K562 (cell line): ENCODE measurements at regions not wholly inside any gene's neighbourhood (a gene's known extent, or its start where the extent isn't known, plus 50 kb on each side); places are given as distances from the start of the nearest gene placed in this dataset.

Experiments used
- BHLHE40 ChIP-seq: IDR thresholded peaks from 2 replicates; pipeline ENCODE4 v1.6.1; 2011; ENCODE audit warnings: low read length, improper control_type of control experiment
- EP300 ChIP-seq: IDR thresholded peaks from 2 replicates; pipeline ENCODE4 v1.6.1; 2012; ENCODE audit warnings: low read length, improper control_type of control experiment
- SIN3B ChIP-seq: fragments of 450-650 bp; IDR thresholded peaks from 2 replicates; pipeline ENCODE4 v1.6.1; 2017; ENCODE audit warnings: low read depth, mild to moderate bottlenecking, moderate library complexity
- TF ChIP-seq, protein P1 (sequence below): fragments of 450-650 bp; formaldehyde crosslinking; IDR thresholded peaks from 2 replicates; pipeline ENCODE4 v1.4.0; 2022; ENCODE audit warnings: missing genetic modification characterization

DNA sequence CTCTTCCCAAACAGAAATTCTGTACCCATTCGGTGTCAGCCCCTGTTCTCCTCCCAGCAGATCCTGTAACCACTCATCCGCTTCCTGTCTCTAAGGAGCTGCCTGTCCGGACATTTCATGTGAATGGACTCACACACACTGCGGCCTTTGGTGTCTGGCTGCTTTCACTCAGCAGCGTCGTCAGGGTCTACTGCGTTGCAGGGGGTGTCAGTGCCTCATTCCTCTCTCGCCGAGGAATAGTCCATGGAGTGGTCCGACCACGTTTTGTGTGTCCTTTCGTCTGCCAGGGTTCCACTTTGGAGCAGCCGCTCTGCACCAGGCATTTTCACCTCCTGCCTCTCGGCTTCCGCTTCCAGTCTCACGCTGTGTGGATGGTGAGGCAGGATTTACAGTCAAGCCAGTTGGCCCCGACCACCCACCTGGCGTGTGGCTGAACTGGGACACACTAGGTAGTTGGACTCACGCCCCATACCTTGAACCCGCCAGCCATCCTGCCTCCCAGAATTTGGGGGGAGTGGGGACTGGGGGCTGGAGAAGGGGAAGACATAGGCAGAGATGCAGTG is 188.2 kb upstream of the CIBAR2 start:
- no peak for TF ChIP-seq EP300
- TF ChIP-seq SIN3B: no peak
- TF ChIP-seq, protein P1, sequence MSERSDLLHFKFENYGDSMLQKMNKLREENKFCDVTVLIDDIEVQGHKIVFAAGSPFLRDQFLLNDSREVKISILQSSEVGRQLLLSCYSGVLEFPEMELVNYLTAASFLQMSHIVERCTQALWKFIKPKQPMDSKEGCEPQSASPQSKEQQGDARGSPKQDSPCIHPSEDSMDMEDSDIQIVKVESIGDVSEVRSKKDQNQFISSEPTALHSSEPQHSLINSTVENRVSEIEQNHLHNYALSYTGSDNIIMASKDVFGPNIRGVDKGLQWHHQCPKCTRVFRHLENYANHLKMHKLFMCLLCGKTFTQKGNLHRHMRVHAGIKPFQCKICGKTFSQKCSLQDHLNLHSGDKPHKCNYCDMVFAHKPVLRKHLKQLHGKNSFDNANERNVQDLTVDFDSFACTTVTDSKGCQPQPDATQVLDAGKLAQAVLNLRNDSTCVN: no peak
- no peak for TF ChIP-seq BHLHE40
